ENCODE measurements at regions not wholly inside any gene's neighbourhood (a gene's known extent, or its start where the extent isn't known, plus 50 kb on each side); places are given as distances from the start of the nearest gene placed in this dataset.

DNA sequence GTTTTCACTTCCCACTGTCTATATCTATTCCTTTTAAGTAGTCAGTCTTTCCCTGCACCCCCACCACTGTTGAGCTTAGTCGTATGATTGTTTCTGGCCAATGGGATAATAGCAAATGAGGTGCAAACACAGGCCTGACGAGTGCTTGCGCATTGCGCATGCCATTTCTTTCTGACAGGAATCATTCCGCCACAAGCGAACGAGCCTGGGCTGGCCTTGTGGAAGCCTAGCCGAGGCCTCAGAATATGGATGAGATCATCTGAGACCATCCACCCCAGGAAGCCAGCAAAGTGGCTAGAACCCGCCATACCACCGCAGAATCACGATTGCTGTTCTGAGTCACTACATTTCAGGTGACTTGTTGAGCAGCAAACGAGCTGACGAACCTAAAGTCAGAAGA, 52.2 kb upstream of the PRL start:
- H3K9me1 ChIP-seq (ENCODE audit: control insufficient read depth, extremely low read depth, insufficient read depth, low read length): no peaks in the 10 kb centered on the region
- no peaks in the 10 kb centered on the region for H3K27me3 ChIP-seq (ENCODE audit: control insufficient read depth, extremely low read depth, insufficient read depth, low read length)
- no peaks in the 10 kb centered on the region for H4K20me1 ChIP-seq (ENCODE audit: control insufficient read depth, extremely low read depth, insufficient read depth, low read length)
- H3K4me2 ChIP-seq (ENCODE audit: control insufficient read depth, extremely low read depth, insufficient read depth, low read depth, low read length): no peak overlapping the region
- H3K4me1 ChIP-seq (ENCODE audit: control insufficient read depth, extremely low read depth, insufficient read depth, low read length): no peaks in the 10 kb centered on the region
- H3K9ac ChIP-seq (ENCODE audit: control insufficient read depth, extremely low read depth, insufficient read depth, low read length): no peak overlapping the region
- no peak overlapping the region for H3K4me3 ChIP-seq (ENCODE audit: control insufficient read depth in 2 of 3, extremely low read depth in 1 of 3, insufficient read depth in 2 of 3, low read depth in 1 of 3, low read length in 3 of 3)
- dilution Hi-C loops (cut with MboI; ENCODE audit: extremely low pct_ligation_motif_present, low sequenced_read_pairs): no loop called here
- FAIRE-seq: no peak
- DNase-seq (ENCODE audit: low read depth, low spot score): no peak
- TF ChIP-seq EZH2 (IDR thresholded peaks at IDR 0.05; ENCODE audit: low read length): no peak
- TF ChIP-seq, protein P1, sequence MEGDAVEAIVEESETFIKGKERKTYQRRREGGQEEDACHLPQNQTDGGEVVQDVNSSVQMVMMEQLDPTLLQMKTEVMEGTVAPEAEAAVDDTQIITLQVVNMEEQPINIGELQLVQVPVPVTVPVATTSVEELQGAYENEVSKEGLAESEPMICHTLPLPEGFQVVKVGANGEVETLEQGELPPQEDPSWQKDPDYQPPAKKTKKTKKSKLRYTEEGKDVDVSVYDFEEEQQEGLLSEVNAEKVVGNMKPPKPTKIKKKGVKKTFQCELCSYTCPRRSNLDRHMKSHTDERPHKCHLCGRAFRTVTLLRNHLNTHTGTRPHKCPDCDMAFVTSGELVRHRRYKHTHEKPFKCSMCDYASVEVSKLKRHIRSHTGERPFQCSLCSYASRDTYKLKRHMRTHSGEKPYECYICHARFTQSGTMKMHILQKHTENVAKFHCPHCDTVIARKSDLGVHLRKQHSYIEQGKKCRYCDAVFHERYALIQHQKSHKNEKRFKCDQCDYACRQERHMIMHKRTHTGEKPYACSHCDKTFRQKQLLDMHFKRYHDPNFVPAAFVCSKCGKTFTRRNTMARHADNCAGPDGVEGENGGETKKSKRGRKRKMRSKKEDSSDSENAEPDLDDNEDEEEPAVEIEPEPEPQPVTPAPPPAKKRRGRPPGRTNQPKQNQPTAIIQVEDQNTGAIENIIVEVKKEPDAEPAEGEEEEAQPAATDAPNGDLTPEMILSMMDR (optimal IDR thresholded peaks at IDR 0.05 in 1 of 3, IDR thresholded peaks at IDR 0.05 in 1 of 3, conservative IDR thresholded peaks at IDR 0.05 in 1 of 3; ENCODE audit: extremely low read depth in 1 of 3, insufficient read depth in 2 of 3, low read length in 3 of 3): no peak
- H3K36me3 ChIP-seq (ENCODE audit: control insufficient read depth in 2 of 2, extremely low read depth in 1 of 2, insufficient read depth in 2 of 2, low read length in 2 of 2): no peaks in the 10 kb centered on the region
- no peak overlapping the region for H3K27ac ChIP-seq (ENCODE audit: control insufficient read depth, insufficient read depth, low read length)
- H2AFZ ChIP-seq (ENCODE audit: control insufficient read depth, low read length): no peak overlapping the region
- H3K79me2 ChIP-seq (ENCODE audit: control insufficient read depth, insufficient read depth, low read length): no peaks in the 10 kb centered on the region
- no peaks in the 10 kb centered on the region for H3K9me3 ChIP-seq (ENCODE audit: control insufficient read depth, low read depth, low read length)

- no peaks in the 10 kb centered on the region for H3K9me1 ChIP-seq (ENCODE audit: control insufficient read depth, extremely low read depth, insufficient read depth, low read length)
- H3K27ac ChIP-seq (ENCODE audit: control insufficient read depth, insufficient read depth, low read length): no peak overlapping the region
- no peaks in the 10 kb centered on the region for H3K36me3 ChIP-seq (ENCODE audit: control insufficient read depth in 2 of 2, extremely low read depth in 1 of 2, insufficient read depth in 2 of 2, low read length in 2 of 2)
- no peaks in the 10 kb centered on the region for H3K4me1 ChIP-seq (ENCODE audit: control insufficient read depth, extremely low read depth, insufficient read depth, low read length)
- dilution Hi-C loops (cut with MboI; ENCODE audit: extremely low pct_ligation_motif_present, low sequenced_read_pairs): no loop called here
- no peak overlapping the region for H3K9ac ChIP-seq (ENCODE audit: control insufficient read depth, extremely low read depth, insufficient read depth, low read length)
- DNase-seq (ENCODE audit: low read depth, low spot score) (no peak), FAIRE-seq (no peak)
- no peaks in the 10 kb centered on the region for H4K20me1 ChIP-seq (ENCODE audit: control insufficient read depth, extremely low read depth, insufficient read depth, low read length)
- H3K4me2 ChIP-seq (ENCODE audit: control insufficient read depth, extremely low read depth, insufficient read depth, low read depth, low read length): no peak overlapping the region
- no peaks in the 10 kb centered on the region for H3K9me3 ChIP-seq (ENCODE audit: control insufficient read depth, low read depth, low read length)
- no peaks in the 10 kb centered on the region for H3K27me3 ChIP-seq (ENCODE audit: control insufficient read depth, extremely low read depth, insufficient read depth, low read length)
- H2AFZ ChIP-seq (ENCODE audit: control insufficient read depth, low read length): no peak overlapping the region
- TF ChIP-seq, protein P1 (optimal IDR thresholded peaks at IDR 0.05 in 1 of 3, IDR thresholded peaks at IDR 0.05 in 1 of 3, conservative IDR thresholded peaks at IDR 0.05 in 1 of 3; ENCODE audit: extremely low read depth in 1 of 3, insufficient read depth in 2 of 3, low read length in 3 of 3): no peak
- TF ChIP-seq EZH2 (IDR thresholded peaks at IDR 0.05; ENCODE audit: low read length): no peak
- H3K4me3 ChIP-seq (ENCODE audit: control insufficient read depth in 2 of 3, extremely low read depth in 1 of 3, insufficient read depth in 2 of 3, low read depth in 1 of 3, low read length in 3 of 3): no peak overlapping the region
- no peaks in the 10 kb centered on the region for H3K79me2 ChIP-seq (ENCODE audit: control insufficient read depth, insufficient read depth, low read length)
Measured at GRCh38 chr6:22349528-22349927, 52.7 kb upstream of the PRL start.
